HG03039 (cell line): ENCODE measurements at regions not wholly inside any gene's neighbourhood (a gene's known extent, or its start where the extent isn't known, plus 50 kb on each side); places are given as distances from the start of the nearest gene placed in this dataset.
"Not testable (repeated sequence)": the region's sequence is repeated elsewhere in the genome, so short reads cannot be mapped to it uniquely, and the experiment has no call there.

ENCODE experiments used
- ATAC-seq: cut with Tn5 transposase; IDR thresholded peaks from one replicate; pipeline ENCODE4 v1.9.1; 2021; ENCODE audit warnings: mild to moderate bottlenecking, moderate library complexity; ENCODE audit not compliant: unreplicated experiment

- no peak for ATAC-seq
Measured at GRCh38 chr5:40227366-40227765, 452.3 kb upstream of the PTGER4 start.

- ATAC-seq = no peak
Measured at GRCh38 chr5:40226906-40227305, 452.8 kb upstream of the PTGER4 start.

GRCh38 chr5:40225147-40225546 is 454.6 kb upstream of the PTGER4 start:
- not testable (repeated sequence) for ATAC-seq

- no peak for ATAC-seq
Measured at GRCh38 chr5:40224421-40224820, 455.3 kb upstream of the PTGER4 start.

- peak; percentile 59 for ATAC-seq
Measured at GRCh38 chr5:40223884-40224402, 455.8 kb upstream of the PTGER4 start.

GRCh38 chr5:40221796-40222195 is 457.9 kb upstream of the PTGER4 start:
- ATAC-seq = no peak

- ATAC-seq = no peak
Measured at GRCh38 chr5:40221255-40221654, 458.5 kb upstream of the PTGER4 start.

GRCh38 chr5:40220260-40220659 is 459.5 kb upstream of the PTGER4 start:
- ATAC-seq = no peak

- no peak for ATAC-seq
Measured at GRCh38 chr5:40217553-40217952, 462.2 kb upstream of the PTGER4 start.

GRCh38 chr5:40210694-40211093 is 469.0 kb upstream of the PTGER4 start:
- no peak for ATAC-seq

GRCh38 chr5:40206030-40206429 is 473.7 kb upstream of the PTGER4 start:
- ATAC-seq = no peak

- no peak for ATAC-seq
Measured at GRCh38 chr5:40204144-40204543, 475.6 kb upstream of the PTGER4 start.

- ATAC-seq = no peak
Measured at GRCh38 chr5:40202814-40203440, 476.8 kb upstream of the PTGER4 start.

GRCh38 chr5:40198736-40199135 is 481.0 kb upstream of the PTGER4 start:
- no peak for ATAC-seq

GRCh38 chr5:40195574-40195973 is 484.1 kb upstream of the PTGER4 start:
- not testable (repeated sequence) for ATAC-seq

GRCh38 chr5:40191150-40191549 is 488.6 kb upstream of the PTGER4 start:
- no peak for ATAC-seq

GRCh38 chr5:40172721-40173120 is 507.0 kb upstream of the PTGER4 start:
- no peak for ATAC-seq

- no peak for ATAC-seq
Measured at GRCh38 chr5:40171971-40172370, 507.7 kb upstream of the PTGER4 start.

GRCh38 chr5:40167283-40167682 is 512.4 kb upstream of the PTGER4 start:
- ATAC-seq = no peak

GRCh38 chr5:40166802-40167201 is 512.9 kb upstream of the PTGER4 start:
- ATAC-seq = no peak

- no peak for ATAC-seq
Measured at GRCh38 chr5:40165789-40166728, 513.7 kb upstream of the PTGER4 start.
